GM18858 (cell line): ENCODE measurements at regions not wholly inside any gene's neighbourhood (a gene's known extent, or its start where the extent isn't known, plus 50 kb on each side); places are given as distances from the start of the nearest gene placed in this dataset.

Experiments used
- ATAC-seq: cut with Tn5 transposase; IDR thresholded peaks from one replicate; pipeline ENCODE4 v1.9.1; 2021; ENCODE audit not compliant: unreplicated experiment

DNA sequence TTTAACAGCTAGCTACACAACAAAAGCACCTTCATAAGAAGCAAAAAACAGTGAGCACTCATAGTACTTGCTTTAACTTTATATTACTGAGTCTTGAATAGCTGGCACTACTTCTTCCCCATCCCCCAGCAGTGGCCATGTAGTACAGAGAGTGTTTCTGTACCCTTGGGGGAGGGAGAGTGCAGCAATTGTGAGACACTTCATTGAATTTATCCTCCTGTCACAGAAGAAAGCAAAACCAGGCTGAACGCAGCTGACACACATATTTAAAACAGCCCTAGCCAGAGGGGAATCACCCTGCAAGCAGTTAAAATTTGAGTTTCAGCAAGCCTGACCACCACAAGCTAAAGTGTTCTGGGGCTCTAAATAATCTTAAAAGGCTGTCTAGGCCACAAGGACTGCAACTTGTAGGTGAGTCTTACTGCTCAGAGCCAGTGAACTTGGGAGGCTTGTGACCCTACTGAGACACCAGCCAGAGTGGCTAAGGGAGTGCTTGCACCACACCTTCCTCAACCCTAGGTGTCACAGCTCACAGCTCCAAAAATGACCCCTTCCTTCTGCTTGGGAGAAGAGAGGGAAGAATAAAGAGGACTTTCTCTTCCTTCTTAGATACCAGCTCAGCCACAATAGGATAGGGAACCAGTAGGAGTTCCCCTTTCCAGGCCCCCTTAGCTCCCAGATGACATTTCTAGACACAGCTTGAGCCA is 97.7 kb upstream of the MEOX2 start:
- ATAC-seq, result no peak

DNA sequence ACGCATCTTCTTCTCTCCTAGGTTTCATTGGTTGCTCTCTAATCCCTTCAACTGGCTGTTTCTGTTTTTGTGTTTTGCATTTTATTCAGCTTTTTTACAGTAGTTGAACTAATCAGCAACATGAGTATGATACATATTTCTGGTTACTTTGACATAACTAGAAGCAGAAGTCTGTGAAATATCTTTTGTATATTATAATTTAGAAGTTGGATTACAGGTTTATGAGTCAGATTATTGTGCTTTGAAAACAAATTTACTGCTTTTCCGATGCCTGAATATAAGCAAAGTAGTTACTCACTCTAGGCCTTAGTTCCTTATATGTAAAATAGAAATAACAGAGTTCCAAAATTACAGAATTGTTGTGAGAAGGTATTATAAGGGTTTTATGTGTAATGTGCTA is 96.2 kb upstream of the MEOX2 start:
- ATAC-seq, result no peak

DNA sequence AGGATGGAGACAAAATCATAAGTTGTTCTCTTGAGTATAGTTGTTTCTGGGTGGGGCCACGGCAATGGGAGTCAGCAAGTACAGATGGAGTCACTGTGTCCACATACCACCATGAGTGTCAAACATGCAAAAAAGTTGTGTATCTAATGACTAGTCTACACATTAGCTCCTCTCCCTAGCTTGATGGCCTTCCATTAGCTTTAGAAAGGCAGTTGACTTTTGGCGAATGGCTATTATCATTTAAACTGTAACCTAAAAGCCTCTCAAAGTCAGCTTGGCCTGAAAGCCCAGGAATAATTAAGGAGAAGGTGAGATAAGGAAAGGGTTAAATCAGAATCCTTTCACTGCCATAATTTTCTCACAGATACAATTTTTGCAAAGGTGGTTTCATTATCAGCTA is 95.5 kb upstream of the MEOX2 start:
- ATAC-seq, result no peak

DNA sequence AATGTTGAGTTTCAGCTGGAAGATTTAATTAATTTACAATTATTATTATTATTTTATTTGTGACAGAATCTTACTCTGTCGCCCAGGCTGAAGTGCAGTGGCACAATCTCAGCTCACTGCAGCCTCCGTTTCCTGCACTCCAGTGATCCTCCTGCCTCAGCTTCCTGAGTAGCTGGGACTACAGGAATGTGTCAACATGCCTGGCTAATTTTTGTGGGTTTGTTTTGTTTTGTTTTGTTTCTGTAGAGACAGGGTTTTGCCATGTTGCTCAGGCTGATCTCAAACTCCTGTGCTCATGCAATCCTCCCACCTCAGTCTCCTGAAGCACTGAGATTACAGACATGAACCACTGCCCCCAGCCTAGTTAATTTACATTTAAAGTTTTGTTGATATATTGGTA is 93.8 kb upstream of the MEOX2 start:
- ATAC-seq, result no peak

DNA sequence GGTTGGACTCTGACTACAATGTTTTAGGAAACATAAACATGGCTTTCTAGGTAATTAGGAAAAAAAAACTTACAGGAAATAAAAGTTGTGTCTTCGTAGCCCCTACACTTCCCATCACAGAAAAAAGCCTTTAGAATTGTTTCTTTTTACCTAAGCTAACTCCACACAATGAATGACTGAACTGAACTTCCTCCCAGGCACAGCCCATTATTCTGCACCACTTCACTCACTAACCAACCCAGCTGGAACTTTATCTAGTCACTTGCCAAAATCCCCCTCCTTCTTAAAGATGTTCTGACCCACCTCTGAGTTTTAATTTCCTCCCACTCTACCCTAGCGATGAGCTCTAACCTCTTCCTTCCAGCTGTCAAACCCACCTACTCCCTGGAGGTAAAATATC is 91.7 kb upstream of the MEOX2 start:
- ATAC-seq, result no peak

DNA sequence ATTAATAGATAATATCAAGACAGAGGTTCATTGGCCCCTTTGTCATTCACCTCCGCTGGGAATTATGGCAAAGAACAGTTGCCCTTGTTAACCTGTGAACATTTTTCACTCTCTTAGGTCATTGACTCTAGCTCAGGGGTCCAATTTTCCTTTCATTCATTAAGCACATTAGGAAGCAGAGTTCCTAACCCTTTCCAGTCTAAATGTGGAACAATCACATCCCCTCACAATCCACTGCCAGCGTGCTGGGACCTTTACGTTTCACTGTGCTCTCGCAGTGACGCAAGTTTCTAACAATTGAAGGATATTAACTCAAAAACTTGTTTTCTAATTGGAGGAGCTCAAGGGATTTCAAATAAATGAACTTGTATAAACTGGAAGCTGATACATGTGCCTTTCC is 79.3 kb upstream of the MEOX2 start:
- no peak for ATAC-seq

DNA sequence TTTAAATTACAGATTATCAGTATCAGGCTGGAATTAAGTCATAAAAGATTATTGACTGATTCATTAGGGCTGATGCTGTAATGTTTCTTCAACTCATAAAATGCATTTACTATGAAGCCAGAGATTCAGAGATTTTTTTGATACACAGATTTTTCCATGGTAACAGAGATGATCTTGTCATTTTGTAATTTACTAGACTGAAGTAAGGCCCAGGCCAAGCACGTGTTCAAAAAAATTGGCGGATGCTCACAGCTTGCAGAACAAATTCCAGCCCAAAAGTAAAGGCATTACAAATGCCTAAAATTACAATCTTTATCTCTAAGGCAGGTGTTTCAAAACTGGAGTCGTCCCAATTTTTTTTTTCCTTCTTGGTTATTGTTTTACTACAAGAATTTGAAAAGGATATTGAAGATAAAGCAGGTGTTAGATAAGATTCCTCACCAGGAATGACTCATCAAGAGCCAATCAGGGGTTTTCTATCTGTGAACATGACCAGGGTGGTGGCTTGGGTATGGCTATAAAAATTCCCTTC is 78.4 kb upstream of the MEOX2 start:
- ATAC-seq, result no peak

DNA sequence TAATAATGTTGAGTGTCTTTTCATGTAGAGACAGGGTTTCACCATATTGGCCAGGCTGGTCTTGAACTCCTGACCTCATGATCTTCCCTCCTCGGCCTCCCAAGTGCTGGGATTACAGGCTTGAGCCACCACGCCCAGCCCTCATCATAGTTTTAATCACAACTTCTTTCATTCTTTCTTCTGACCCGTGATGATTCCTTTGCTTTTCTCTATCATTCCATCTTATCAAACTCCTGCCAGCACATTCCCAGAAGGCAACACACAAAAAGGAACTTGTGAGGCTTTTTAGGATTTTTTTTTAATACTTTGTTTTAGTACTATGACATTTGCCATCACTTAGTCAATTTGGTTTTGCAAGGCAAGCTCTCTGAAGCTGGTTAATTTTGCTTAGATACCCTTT is 77.5 kb upstream of the MEOX2 start:
- no peak for ATAC-seq

DNA sequence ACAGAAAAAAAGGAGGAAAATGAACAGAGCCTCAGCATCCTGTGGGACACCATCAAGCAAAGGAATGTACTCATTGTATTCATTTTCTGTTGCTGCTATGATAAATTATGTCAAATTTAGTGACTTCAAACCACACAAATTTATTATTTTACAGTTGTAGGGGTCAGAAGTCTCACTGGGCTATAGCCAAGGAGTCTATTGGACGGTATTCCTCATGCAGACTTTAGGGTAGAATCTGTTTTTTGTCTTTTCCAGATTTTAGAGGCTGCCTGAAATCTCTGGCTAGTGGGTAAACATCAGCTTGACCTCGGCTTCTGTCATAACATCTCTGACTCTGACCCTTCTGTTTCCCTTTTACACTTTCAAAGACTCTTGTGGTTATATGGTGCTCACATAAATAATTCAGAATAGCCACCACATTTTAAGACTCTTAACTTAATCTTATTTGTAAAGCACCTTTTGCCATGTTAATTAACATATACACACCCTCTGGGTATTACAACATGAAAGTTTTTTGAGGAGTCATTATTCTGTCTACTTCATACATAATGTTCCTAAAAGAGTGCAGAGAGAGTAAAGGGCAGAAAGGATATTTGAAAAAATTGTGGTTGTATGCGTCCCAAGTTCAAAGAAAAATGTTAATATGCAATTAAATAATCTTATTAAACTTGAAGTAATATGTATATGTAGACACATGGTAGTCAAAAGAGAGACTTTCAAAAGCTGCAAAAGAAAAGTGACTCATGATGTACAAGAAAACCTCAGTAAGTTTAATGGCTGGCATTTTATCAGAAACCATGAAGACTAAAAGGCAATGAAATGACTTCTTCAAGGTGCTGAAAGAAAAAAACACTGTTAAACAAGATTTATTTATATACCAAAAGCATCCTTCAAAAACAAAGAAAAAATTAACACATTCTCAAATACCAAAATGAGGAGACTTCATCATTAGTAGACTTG is 70.8 kb upstream of the MEOX2 start:
- ATAC-seq, result no peak

DNA sequence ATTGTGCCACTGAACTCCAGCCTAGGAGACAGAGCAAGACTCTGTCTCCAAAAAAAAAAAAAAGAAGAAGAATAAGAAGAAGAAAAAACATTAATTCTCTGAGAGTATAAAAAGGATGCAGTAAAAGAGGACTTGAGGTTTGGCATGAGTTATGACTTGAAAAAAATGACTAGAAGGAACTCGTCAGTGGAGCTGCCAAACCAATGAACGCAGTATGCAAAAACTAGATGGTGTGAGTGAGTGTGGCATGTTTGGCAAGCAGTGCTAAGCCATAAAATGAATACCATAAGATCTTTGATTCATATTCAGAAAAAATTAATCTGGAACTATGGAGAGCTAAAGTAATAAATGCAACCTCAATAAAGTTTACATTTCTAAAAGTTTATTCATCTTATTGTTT is 68.6 kb upstream of the MEOX2 start:
- no peak for ATAC-seq

DNA sequence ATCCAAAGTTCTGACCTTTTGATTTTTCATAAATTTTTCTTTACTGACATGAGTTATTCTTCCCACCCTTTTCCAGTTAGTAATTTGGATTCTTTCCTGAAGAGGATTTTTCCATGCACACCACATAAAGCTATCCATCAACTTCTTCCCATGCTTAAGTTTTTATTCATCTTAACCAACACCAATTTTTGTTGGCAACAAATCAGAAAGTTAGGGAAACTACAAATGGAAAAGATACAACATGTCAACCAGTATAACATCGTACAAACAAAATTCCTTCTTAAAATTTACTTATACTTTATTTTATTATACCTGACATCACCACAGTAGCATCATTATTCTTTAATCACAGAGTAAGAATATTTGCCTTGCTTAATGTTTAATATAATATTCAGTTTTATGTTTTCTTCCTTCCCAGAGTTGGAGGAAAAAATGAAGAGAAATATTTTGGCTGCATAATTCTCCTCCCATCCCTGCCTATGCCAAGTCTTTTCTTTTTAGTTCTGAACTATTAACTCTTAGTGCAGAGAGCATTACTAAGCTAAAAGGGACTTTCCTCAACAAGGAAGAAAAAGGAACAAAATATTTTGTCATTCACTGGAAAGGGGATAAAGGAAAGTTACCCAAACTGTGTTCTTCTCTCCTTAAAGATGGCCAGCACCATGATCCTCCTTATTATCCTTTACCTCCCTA is 67.5 kb upstream of the MEOX2 start:
- no peak for ATAC-seq

DNA sequence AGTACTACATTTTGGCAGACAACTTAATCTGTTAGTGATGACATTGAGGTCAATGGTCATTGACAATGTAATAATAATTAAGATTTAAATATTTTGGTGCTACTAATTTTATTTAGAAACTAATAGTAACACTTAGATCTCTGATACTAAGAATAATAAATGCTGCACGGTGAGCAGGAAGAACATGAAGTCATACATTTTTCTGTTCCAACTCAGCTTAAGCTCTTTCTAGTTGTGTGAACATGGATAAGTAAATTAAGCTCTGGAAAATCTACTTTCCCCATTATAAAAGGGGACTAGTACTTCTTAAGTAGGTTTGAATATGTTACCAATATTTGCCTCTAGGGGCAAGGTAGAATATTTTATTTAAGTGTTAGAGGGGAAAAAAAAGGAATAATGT is 65.9 kb upstream of the MEOX2 start:
- no peak for ATAC-seq

DNA sequence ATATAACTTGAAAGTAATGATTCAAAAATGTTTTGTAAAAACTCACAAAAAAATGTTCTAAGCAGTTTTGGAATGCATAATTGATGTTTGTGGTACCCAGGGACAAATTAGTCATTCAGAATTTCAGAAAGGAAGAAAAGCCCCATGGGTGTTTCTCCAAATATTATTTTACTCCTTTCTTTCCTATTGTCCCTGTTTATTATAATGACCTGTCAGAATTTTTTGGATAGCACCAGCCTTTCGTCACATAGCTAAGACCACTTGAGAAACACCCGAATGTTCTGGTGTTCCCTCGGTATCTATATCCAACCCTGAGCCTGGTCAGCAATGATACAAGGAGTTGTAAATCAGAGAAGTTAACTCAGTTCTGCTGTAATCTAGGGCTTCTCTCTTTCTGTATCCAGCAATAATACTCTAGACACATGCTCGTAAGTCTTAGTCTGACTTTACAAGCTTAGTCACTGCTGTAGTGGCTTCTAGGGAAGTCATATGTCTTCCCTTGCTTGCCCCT is 64.8 kb upstream of the MEOX2 start:
- no peak for ATAC-seq

DNA sequence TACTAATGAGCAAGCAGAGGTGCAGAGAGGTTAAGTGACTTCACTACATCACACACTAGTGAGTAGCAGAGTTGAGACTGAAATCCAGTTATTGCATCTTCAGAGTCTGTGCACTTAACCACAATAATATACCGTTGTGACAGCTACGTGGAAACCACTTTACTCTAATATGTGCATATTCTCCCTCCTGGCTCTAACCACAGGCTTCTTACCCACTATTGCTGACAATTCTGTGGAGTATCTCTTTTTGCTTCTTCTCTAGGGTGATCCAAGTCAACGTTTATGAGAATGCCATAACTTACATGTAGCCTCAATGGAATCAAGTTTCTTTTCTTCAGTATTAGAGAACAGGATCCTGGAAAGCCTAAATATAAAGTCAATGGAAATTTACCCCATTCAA is 64.2 kb upstream of the MEOX2 start:
- ATAC-seq, result no peak

DNA sequence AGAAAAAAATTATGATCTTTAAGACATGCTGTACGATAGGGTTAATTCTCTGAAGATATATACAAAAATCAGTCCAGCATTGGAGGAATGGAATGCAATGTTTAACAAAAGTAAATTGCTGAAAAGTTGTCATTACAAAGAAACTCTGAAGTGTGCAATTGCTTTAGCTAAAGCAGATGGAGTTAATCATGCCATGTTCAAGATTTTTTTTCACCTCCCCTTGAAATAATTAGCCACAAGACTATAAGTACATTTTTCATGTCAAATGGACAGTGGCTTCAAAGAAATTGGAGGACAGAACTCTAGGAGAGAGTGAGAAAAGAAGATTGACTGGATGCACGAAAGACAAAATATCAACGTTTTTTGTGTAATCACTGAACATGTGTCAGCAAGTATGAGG is 63.1 kb upstream of the MEOX2 start:
- ATAC-seq, result no peak

DNA sequence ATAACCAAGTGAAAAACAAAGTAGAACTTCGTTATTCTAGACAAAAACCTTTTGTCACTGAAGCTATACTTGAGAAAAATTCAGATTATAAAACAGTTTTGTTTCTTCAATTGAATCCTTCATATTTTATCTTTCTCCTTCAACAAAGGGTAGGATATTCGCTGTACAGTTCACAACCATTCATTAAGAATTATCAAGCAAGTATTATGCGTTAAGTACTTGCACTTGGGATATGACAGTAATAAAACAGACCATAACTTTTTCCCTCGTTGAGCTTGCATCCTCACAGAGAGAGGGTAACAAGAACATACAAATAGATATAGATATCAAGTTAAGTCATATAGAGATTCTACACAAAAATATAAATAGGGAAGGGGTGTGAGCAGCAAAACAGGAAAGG is 61.2 kb upstream of the MEOX2 start:
- no peak for ATAC-seq

DNA sequence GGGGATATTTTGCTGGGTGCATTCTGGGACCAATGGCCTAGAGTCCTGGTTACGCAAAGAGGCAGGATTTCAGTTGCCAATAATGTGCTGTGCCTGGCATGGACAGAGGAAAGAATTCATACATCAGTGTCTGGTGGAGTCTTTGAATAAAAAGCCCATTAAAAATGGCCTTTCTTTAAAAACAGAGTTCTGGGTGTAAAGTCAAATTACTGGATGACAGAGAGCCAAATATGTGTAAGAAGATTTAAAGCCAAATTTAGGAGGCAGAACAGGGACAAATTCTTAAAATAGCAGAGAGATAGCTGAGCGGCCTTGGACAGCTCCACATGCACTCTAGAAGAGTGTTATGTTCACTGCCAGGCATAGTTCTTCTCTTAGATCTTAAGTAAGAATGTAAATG is 60.8 kb upstream of the MEOX2 start:
- no peak for ATAC-seq

DNA sequence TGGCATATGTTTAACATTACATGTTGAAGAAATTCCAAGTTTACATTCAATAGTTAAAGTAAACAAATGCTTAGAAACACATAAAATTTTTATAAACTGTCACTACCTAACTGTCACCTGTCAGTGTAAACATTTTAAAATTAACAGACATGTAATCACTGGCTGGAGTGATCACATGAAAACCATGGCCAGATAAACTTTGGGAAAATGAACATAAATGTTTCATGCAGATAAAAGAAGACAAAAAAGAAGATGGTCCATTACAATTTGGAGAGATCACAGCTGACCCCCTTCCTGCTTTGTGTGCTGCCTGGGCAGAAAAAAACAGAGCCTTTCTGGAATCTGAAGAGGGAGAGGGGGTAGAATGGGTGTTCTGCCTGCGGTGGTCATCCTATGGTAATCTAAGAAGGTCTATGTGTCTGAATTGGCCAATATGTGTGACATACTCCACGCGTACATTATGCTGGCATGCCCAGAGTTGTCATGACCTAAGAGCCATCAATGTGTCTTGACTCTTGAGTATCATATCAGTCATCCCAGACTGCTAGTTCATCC is 57.5 kb upstream of the MEOX2 start:
- ATAC-seq, result no peak

DNA sequence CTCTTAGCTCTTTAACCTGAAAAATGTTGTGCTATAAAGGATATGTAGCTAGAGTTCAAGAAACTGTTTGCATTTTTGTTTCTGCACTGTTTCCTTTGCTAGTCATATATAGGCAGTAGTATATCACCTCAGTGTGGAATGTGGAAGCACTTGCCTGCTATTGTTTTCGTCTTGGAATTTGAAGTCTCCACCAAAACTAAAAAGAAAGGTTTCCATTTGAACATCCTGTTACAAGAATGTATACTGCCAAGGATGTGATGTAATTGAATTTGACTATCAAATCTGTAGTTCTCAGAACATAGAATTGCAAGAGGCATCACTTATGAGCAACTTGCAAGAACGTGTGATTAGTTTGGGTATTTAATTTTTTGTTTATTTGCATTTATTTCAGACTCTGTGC is 51.1 kb upstream of the MEOX2 start:
- ATAC-seq, result no peak
